Prostate gland (tissue), 2 donors: ENCODE measurements at regions not wholly inside any gene's neighbourhood (a gene's known extent, or its start where the extent isn't known, plus 50 kb on each side); places are given as distances from the start of the nearest gene placed in this dataset.

Experiments
- CTCF ChIP-seq, 4 experiments: fragments of 200-600 bp in 2 of 4; fragments of 450-650 bp in 2 of 4; sonication (generic) in 2 of 4; IDR thresholded peaks; 1 replicate in 3 of 4; 2 replicates in 1 of 4; pipeline ENCODE4 v1.5.1; 2016 to 2019; ENCODE audit warnings: antibody characterized with exemption in 4 of 4, mild to moderate bottlenecking in 2 of 4, moderate library complexity in 2 of 4
- POLR2A ChIP-seq: fragments of 450-650 bp; IDR thresholded peaks from one replicate; pipeline ENCODE4 v1.6.1; 2016; ENCODE audit warnings: antibody characterized with exemption, mild to moderate bottlenecking

GRCh38 chr6:146949425-146949824 is 254.8 kb upstream of the STXBP5 start:
- no peak for TF ChIP-seq CTCF (IDR thresholded peaks at IDR 0.05)
- TF ChIP-seq POLR2A: no peak
